AG09319 (cell line): ENCODE measurements at regions not wholly inside any gene's neighbourhood (a gene's known extent, or its start where the extent isn't known, plus 50 kb on each side); places are given as distances from the start of the nearest gene placed in this dataset.
A peak's percentile ranks its signal among the peaks of the same experiment; 100 is the strongest.

ENCODE experiments used
- DNase-seq: peaks from one replicate; pipeline ENCODE4 v3.0.0-alpha.2; 2010; ENCODE audit warnings: low read depth; ENCODE audit errors: extremely low read depth
- TF ChIP-seq, protein P1 (sequence below): IDR thresholded peaks from 2 replicates; pipeline ENCODE4 v1.5.1; 2011; ENCODE audit warnings: low read depth, mild to moderate bottlenecking, inconsistent platforms, low read length, moderate library complexity

DNA sequence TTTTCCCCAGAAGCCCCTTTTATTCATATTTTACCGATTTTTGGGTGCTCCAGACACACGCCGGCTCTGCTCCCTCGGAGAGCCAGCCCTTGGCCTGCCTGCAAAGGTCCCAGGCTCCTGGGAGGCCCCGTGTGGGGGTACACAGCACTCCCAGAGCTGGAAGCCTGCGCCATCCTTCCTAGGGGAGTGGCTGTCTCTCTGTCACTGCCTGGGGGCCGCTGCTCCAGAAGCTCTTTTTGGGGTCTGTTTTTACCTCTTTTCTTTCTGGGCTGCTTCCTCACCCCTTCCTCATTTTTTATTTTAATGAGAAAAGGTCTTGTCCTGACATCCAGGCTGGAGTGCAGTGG lies 119.1 kb upstream of the COL5A1 start:
- no peak for DNase-seq
- TF ChIP-seq, protein P1, sequence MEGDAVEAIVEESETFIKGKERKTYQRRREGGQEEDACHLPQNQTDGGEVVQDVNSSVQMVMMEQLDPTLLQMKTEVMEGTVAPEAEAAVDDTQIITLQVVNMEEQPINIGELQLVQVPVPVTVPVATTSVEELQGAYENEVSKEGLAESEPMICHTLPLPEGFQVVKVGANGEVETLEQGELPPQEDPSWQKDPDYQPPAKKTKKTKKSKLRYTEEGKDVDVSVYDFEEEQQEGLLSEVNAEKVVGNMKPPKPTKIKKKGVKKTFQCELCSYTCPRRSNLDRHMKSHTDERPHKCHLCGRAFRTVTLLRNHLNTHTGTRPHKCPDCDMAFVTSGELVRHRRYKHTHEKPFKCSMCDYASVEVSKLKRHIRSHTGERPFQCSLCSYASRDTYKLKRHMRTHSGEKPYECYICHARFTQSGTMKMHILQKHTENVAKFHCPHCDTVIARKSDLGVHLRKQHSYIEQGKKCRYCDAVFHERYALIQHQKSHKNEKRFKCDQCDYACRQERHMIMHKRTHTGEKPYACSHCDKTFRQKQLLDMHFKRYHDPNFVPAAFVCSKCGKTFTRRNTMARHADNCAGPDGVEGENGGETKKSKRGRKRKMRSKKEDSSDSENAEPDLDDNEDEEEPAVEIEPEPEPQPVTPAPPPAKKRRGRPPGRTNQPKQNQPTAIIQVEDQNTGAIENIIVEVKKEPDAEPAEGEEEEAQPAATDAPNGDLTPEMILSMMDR = no peak

DNA sequence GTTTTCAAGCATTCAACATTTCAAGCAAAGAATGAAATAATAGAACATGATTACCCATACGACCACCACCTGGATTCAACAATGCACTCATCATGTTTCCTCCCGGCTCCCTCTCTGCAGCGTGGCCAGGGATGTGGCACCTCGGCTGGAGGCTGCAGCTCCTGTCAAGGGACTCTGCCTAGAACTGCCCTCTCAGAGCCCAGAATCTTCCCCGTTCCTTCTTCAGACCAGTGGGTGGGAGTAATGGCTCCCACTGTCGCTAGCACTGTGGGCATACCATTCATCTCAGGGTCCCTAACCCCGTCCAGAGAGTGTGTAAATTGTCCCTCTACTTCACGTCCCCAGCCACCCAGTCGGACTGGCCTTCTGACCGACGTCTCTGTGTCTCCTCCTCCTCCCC lies 118.6 kb upstream of the COL5A1 start:
- TF ChIP-seq, protein P1 = no peak
- no peak for DNase-seq

DNA sequence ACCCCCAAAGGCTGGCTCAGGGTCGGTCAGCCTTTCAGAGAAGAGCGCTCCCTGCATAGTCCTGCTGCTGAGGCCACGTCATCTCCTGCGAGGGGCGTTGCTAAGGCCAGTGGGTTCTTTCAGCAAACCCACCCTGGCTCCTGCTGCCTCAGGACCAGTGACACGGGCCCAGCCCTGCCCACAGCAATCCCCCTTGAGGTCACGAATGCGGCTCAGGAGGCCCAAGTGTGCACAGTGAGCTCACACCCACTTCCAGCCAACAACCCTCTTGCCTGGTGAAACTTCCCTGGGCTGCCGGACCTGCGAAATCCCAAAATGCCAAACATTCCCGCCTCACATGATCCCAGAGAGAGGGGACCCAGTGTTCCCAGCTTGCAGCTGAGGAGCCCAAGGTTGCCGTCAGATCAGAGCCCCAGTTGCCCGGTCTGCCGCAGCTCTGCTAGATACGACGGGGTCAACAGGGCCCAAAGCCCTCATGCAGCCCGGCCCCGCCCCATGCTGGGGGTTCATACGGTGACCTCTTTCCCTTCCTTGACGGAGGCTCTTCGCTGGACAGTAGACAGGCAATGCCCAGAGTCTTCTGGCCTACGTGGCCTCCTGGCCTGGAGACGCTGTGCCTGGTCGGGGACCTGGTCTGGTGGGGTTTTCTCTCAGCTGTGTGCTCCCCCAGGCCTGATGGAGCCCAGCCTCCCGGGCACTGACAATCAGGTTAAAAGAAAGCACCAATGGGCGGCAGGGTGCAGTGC lies 116.4 kb upstream of the COL5A1 start:
- TF ChIP-seq, protein P1 = no peak

DNA sequence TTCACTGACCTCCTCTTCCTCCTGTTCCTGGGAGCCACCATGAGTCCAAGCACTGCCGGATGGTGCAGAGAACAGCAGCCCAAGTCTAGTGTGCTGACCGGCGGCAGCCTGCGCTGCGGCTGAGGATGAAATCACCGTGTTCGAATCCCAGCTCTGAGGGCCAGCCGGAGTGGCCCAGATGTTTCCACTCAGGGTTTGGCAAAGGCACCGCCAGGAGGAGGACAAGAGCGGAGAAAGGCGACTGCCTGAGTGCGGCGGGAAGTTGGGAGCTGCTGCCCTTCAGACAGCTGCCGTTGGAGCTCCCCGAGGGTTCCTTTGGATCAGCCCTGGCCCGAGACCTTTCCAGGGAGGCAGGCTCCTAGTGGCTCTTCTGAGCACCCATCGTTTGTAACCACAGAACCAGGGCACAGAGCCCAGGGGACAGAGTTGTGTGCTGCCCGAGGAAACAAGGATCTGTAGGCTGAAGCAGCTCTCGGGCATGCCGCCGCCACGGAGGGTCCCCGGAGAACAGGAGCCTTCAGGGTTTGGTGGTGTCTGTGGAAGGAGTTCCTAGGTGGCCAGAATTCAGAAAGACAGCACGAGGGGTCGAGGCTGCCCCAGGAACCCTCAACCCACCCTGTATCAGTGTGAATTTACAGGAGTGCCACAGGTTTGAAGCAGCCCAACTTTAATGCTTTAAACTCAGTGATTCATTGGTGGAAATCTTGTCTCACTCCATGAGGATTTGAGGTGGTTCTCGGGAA lies 115.6 kb upstream of the COL5A1 start:
- TF ChIP-seq, protein P1 = peak; percentile 34
- no peak for DNase-seq

More for the DNA sequence above, 116.4 kb upstream of the COL5A1 start:
- no peak for DNase-seq

DNA sequence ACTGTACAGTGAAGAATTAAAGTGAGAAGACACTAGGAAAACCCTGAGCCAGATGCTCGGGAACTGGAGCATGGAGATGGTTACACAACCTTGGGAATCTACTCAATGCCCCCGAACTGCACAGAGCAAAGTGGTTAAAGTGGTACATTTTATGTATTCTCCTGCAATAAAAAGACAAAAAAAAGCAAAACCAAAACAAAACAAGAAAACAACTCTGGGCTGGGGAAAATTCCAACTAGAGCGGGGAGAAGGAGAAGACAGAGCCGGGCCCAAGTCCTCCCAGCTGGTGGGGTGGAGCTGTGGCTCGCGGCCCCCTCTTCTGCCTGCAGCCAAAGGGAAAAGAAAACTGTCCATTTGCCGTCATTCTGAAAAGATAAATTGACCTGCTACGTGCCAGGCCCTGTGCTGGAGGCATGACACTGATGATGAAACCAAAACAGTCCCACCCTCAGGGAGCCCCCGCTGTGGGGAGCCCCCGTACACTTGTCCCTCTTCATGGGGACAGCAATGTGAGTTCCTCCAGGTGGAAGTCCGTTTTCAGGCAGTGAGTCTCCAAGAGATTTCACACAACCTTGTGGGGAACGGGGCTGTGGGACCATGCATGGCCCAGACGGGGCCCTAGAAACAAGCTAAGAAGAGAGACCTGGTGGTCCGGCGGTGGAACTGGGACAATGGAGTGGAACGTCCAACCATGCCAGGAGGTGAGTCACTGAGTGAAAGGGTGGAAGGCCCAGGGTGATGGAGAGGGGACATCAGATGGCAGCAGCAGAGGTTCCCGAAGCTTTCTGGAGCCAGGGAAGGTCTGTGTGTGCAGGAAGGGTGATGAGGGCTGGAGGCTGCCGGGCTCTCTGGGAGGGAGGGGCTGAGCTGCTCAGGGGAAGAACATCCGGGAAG lies 114.8 kb upstream of the COL5A1 start:
- TF ChIP-seq, protein P1 = no peak
- no peak for DNase-seq

DNA sequence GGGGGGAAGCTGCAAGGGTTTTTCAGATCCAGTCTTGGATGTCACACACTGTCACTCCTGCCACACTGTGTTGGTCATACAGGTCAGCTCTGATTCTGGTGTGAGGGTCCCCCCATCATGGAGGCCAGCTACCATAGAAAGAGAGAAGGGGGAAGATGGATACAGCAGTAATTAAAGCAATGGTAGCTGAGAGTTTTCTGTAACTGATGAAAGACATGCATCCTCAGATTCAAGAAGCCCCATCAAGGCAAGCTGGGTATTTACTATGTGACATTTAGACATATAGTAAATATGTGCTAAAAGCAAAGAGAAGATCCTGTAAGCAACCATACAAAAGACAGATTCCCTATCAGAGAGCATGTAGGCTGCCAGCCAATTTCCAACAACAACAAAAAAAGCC lies 110.9 kb upstream of the COL5A1 start:
- DNase-seq = no peak
- TF ChIP-seq, protein P1 = no peak
